Fibroblast of the aortic adventitia (primary cell): ENCODE measurements at regions not wholly inside any gene's neighbourhood (a gene's known extent, or its start where the extent isn't known, plus 50 kb on each side); places are given as distances from the start of the nearest gene placed in this dataset.
A peak's percentile ranks its signal among the peaks of the same experiment; 100 is the strongest.

Experiments used
- DNase-seq: peaks from one replicate; pipeline ENCODE4 v3.0.0-alpha.2; 2010; ENCODE audit warnings: low read depth
- H3K4me3 ChIP-seq: 2 replicates; pipeline ENCODE4 v1.5.1; 2011; ENCODE audit warnings: low read depth, mild to moderate bottlenecking, control low read depth, low read length, moderate library complexity
- CTCF ChIP-seq: IDR thresholded peaks from 2 replicates; pipeline ENCODE4 v1.5.1; 2011; ENCODE audit warnings: mild to moderate bottlenecking, low read length, control low read depth, inconsistent platforms; ENCODE audit not compliant: insufficient read depth

GRCh38 chr20:7124120-7124519, 356.6 kb downstream of the BMP2 start:
- no peak for DNase-seq
- H3K4me3 ChIP-seq, result no peak overlapping the region
- TF ChIP-seq CTCF, result no peak

DNA sequence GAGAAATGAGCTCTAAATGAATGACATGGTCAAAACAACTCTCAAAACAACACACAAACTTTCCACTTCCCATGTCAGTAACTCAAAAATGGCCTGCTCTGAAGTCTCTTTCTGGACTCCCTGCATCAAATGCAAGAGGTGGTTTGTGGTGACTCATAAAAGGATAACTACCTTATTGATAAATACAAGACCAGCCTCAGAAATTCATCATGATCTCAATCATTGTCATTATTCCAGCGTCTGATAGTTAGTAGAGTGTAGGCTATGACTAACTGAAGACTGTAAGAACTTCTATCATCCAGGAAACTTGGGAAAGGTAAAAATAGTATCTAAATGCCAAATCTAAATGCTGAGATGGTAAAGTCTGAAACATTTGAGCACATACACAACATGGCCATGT, 369.4 kb downstream of the BMP2 start:
- no peak overlapping the region for H3K4me3 ChIP-seq
- TF ChIP-seq CTCF, result no peak
- no peak for DNase-seq

DNA sequence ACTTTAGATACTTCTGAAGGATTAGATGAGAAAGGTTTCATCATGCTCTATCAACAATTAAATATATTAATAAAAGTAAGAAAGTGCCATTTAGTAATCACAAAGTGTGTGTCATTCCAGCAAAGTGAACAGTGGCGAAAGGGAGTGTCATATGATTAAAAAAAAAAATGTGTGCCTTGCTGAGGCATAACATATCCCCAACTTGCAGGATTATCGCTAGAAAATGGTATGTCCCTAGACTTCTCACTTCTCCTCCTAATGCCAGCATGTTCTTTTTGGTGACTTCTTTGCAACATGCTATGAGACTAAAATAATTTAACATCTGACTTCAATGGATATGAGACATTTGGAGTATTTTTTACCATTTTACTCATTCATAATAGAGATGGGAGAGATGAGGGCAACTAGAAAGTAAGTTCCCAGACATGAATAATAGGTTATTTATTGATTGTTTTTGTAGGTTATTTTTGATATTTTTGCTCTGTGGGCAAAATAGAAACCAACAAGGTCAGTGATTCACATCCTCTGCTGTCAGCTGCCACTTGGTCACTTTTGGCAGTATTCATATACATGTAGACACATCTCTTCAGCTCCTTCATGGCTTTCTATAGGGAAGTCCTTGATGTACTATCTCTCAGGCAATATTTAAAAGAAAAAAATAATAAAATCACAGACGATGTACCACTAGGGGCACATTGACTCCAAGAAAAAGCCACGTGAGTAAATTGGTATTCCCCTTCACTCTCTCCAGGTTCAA, 370.1 kb downstream of the BMP2 start:
- no peak for DNase-seq
- TF ChIP-seq CTCF, result no peak
- no peak overlapping the region for H3K4me3 ChIP-seq

DNA sequence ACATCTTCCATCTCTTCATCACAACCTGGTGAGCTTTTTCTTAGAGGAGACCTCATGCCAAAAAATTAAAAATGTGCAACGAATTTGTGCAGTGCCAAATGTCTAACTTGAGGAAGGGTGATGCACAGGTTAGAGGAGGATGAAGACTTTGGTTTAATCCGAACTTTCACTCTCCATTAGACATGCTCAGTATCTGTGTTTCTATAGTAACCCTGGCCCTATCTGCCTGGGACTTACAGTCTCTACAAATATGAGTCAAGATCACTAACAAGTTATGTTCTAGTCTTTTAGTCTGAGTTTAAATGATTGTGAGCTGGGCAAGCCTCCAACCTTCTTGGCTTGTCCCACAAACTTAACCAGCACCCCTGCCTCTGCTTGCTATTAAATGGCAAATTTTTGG, 377.0 kb downstream of the BMP2 start:
- TF ChIP-seq CTCF, result no peak
- no peak overlapping the region for H3K4me3 ChIP-seq
- DNase-seq, result peak; percentile 58

GRCh38 chr20:7146552-7147219, 379.2 kb downstream of the BMP2 start:
- TF ChIP-seq CTCF, result no peak
- DNase-seq, result no peak
- H3K4me3 ChIP-seq, result no peak overlapping the region

- no peak for TF ChIP-seq CTCF
- no peak for DNase-seq
- H3K4me3 ChIP-seq, result no peak overlapping the region
Observed at GRCh38 chr20:7147220-7147601, 379.7 kb downstream of the BMP2 start.
